GM18508 (cell line): ENCODE measurements at regions not wholly inside any gene's neighbourhood (a gene's known extent, or its start where the extent isn't known, plus 50 kb on each side); places are given as distances from the start of the nearest gene placed in this dataset.

Experiments
- ATAC-seq: cut with Tn5 transposase; IDR thresholded peaks from one replicate; pipeline ENCODE4 v1.9.1; 2021; ENCODE audit warnings: moderate number of reproducible peaks; ENCODE audit not compliant: insufficient read depth, unreplicated experiment

- no peak for ATAC-seq
Observed at GRCh38 chr2:19300961-19301360, 57.5 kb downstream of the OSR1 start.

GRCh38 chr2:19299522-19299921 is 58.9 kb downstream of the OSR1 start:
- ATAC-seq = no peak

DNA sequence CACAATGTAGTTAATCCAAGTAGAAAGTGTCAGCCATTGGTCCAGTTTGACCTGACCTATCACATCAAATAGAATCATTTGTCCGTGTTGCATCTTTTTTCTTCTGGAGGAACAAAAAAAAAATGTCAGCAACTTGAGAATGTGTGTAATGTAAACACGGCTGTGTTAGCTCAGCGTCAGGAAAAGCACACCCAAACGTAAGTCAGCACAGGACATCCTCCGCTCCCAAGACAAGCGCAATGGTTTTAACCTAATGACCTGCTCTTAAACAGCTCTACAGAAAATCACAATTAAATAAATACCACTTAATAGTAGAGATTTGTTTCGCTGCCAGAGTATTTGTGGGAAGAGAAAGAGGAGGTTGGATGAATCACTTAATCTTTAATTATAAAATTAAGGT is 59.4 kb downstream of the OSR1 start:
- ATAC-seq = no peak

GRCh38 chr2:19297716-19298115 is 60.7 kb downstream of the OSR1 start:
- ATAC-seq = no peak

GRCh38 chr2:19295998-19296502 is 62.4 kb downstream of the OSR1 start:
- no peak for ATAC-seq

GRCh38 chr2:19292007-19292406 is 66.4 kb downstream of the OSR1 start:
- no peak for ATAC-seq

DNA sequence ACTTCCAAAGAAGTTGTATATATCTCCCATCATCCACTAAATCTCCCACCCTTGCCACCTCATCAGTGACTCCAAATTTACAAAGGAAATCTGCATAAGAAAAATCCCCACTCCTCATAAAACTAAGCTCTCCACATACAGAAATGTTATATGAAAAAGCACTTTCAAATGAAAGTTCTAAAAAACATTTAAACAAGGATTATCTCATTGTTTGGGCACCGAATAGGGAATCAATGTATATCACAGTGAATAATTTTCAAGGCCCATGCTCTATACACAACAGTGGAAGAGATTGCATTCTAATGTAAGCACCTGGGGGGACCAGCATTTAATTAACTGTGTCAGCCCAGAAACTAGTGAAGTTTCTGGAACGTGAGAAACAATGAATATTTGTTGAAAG is 70.1 kb downstream of the OSR1 start:
- ATAC-seq = no peak

DNA sequence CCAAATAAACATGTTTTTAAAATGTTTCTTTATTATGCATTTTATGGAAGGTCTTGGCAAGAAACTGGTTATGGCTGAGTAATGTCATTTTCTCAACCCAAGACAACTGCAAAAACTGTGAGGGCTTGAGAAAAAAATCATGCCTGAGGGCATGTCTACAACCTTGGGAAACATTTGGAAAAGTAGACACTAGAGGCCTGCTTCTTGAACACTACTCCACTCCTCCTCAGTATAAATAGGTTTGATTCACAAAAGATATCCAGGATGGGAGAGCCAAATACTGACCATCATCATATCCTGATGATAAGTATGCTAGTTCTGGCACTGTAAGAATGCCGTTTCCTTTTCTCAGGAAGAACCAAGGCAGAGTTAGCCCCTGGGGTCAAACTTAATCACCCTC is 71.1 kb downstream of the OSR1 start:
- no peak for ATAC-seq

DNA sequence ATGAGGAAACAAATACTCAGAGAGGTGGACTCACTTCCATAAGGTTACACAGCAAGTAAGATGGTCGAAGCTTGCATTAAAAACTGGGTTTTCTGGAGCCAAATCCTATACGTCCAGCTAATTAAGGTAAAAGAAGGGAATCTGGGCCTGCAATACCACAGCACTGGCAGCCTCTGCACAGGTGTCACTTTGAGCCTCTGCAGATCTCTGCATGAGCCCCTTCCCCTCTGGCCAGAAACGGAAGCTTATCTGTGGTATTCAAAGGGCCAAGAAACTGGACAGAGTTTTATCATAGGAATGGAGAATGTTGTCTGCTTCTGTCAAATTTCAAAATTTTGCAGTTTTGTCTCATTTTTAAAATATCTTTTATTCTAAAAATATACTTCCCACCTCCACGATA is 76.1 kb downstream of the OSR1 start:
- no peak for ATAC-seq

- no peak for ATAC-seq
Observed at GRCh38 chr2:19274439-19274838, 84.0 kb downstream of the OSR1 start.

DNA sequence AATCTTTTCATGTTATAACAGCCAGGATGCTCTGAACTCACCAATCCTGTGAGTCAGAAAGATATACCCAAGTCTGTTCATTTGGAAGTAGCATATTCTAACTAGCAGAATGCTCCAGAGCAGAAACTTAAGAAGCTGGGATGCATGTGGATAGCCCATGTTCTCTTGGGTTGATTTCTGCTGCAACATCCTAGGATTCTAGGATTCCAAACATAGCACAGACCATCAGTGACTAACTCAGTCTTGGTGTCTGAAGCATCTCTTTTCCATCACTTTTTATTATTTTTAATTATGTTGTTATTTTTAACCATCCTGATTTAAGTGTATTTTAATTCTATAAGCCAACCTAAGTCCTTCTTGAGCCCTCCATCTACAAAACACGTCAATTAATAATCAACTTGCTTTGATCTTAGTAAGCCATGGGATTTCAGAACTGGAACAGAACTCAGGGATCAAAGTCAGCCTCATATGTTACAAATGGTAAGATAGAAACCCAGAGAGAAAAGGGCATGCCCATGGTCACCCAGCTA is 85.4 kb downstream of the OSR1 start:
- no peak for ATAC-seq

- no peak for ATAC-seq
Observed at GRCh38 chr2:19272039-19272438, 86.4 kb downstream of the OSR1 start.

DNA sequence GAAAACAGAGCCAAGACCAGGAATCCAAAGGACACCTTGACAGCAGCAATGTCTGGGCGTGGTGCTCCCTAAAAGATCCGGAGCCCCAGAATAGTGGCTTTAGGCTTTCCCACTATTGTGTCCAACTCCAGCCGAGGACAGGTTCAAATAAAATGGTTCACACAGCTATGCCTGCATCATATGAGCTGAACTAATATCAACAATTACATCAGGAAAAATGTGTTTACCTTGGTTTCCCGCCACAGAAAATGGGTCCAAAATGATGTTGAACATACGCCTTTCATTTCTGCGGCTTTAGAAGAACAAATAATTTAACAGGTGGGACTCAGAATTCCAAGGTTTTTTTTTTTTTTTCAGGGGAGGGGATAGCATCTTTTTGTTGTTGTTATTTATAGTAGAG is 93.6 kb downstream of the OSR1 start:
- no peak for ATAC-seq

- ATAC-seq = no peak
Observed at GRCh38 chr2:19262150-19262549, 96.3 kb downstream of the OSR1 start.

DNA sequence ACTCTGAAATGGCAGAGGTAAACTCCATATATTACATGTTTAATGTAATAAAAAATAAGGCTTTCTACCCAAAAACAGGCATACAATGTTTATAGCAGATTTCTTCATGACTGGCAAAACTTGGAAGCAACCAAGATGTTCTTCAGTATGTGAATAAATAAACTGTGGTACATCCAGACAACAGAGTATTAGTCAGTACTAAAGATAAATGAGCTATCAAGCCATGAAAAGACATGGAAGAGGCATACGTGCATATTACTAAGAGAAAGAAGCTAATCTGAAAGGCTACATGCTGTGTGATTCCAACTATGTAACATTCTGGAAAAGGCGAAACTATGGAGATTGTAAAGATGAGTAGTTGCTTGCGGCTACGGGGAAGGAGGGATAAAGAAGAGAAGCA is 97.4 kb downstream of the OSR1 start:
- no peak for ATAC-seq

GRCh38 chr2:19256121-19256601 is 102.3 kb downstream of the OSR1 start:
- no peak for ATAC-seq

- no peak for ATAC-seq
Observed at GRCh38 chr2:19255481-19255880, 102.9 kb downstream of the OSR1 start.

GRCh38 chr2:19251554-19251953 is 106.9 kb downstream of the OSR1 start:
- no peak for ATAC-seq

DNA sequence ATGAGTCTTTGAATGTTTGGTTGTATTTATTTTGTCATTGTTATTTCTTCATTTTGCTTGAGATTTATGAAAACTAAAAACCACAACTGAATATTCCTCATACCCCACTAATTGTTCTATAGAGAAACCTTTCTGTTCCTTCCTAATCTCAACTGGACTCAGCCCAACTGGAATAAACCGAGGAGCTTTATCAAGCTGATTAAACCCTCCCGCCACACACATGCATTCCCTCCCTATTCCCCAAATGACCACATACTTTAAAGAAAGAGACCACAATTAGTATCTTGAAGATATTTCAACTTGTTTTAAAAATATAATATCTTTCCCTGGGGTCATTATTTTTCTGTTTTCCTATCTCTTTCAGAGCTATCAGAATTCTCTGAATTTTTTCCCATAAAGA is 107.5 kb downstream of the OSR1 start:
- no peak for ATAC-seq

GRCh38 chr2:19247186-19247585 is 111.2 kb downstream of the OSR1 start:
- ATAC-seq = no peak

DNA sequence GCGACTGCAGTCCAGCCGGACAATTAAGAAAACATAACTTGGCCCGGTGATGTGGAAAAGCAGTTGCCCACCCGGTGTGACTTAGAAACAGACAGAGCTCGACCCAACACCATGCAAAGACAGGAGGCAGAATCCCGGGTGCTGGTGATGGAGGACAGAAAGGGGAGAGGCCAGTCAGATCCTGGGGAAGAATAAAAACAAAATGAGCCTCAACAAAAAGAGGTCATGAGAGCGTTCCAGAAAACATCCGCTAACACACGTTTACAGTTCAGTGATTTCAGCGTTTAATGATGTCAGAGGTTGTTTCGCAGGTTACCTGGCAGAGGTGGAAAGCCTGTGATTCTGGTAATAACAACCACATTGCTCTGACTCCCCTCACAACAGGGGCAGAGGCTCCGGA is 111.9 kb downstream of the OSR1 start:
- no peak for ATAC-seq

GRCh38 chr2:19244460-19245363 is 113.7 kb downstream of the OSR1 start:
- no peak for ATAC-seq
